ENCODE measurements at regions not wholly inside any gene's neighbourhood (a gene's known extent, or its start where the extent isn't known, plus 50 kb on each side); places are given as distances from the start of the nearest gene placed in this dataset.

- ChIA-PET POLR2A (ENCODE audit: unreplicated experiment) (no interaction called here), CTCF (interaction anchor here (0.7 kb wide), 1 partner anchor 8 kb away, joined by 3 read pairs; no protein-coding TSS in a partner anchor)
- Histone ChIP-seq H3K27me3 (ENCODE audit: control insufficient read depth, insufficient read depth, low read length) (peaks cover 58% of the 10 kb centered on the region), H2BK20ac (ENCODE audit: low read depth, low read length) (no peak overlapping the region), H3K56ac (ENCODE audit: extremely low read depth, insufficient read depth, low read length) (no peak overlapping the region), H3K79me1 (ENCODE audit: low read depth in 1 of 2, low read length in 2 of 2) (no peaks in the 10 kb centered on the region), H2BK5ac (ENCODE audit: low read depth, low read length, poor library complexity, severe bottlenecking) (no peak overlapping the region), H3K9ac (ENCODE audit: low read depth, low read length) (no peak overlapping the region), H3K18ac (ENCODE audit: low read depth, low read length) (no peak overlapping the region), H3K14ac (replicated peaks; ENCODE audit: low read depth, low read length) (no peak overlapping the region), H3K4me1 (ENCODE audit: control insufficient read depth, insufficient read depth, low read length) (no peaks in the 10 kb centered on the region), H3K27ac (ENCODE audit: insufficient read depth, low read length) (no peak overlapping the region), H3K9me1 (ENCODE audit: insufficient read depth, low read length) (no peaks in the 10 kb centered on the region), H2AK9ac (replicated peaks; ENCODE audit: low read depth, low read length, poor library complexity) (no peak overlapping the region), H3K4me2 (ENCODE audit: low read depth, low read length) (no peak overlapping the region), H2BK15ac (ENCODE audit: low read depth, low read length) (no peak overlapping the region), H4K91ac (ENCODE audit: insufficient read depth, low read depth, low read length) (no peak overlapping the region), H4K5ac (ENCODE audit: low read depth, low read length) (no peak overlapping the region), H3K9me3 (ENCODE audit: control insufficient read depth, insufficient read depth, low read length) (peaks cover 8% of the 10 kb centered on the region), H3K23ac (ENCODE audit: low read depth, low read length) (no peak overlapping the region), H2AFZ (replicated peaks; ENCODE audit: low read length, poor library complexity) (no peak overlapping the region), H3K36me3 (ENCODE audit: control insufficient read depth, insufficient read depth, low read length) (no peaks in the 10 kb centered on the region), H2AK5ac (ENCODE audit: low read depth, low read length) (no peak overlapping the region), H3K4me3 (ENCODE audit: insufficient read depth, low read depth, low read length) (no peak overlapping the region), H4K20me1 (ENCODE audit: insufficient read depth, low read length) (no peaks in the 10 kb centered on the region), H4K8ac (ENCODE audit: low read depth in 2 of 2, low read length in 2 of 2) (no peak overlapping the region), H3K4ac (ENCODE audit: low read depth, low read length) (no peak overlapping the region), H2BK120ac (ENCODE audit: low read depth, low read length) (no peak overlapping the region)
- WGBS, 2 experiments (ENCODE audit: extremely low coverage in 2 of 2, insufficient read length in 1 of 2), result no CpG with 5 or more reads among the region's 5 CpGs
- DNase-seq (no peak), ATAC-seq (ENCODE audit: low read depth) (no peak)
- dilution Hi-C loops (cut with HindIII; ENCODE audit: low sequenced_read_pairs, unreplicated experiment) (no loop called here), intact Hi-C loops (cut with micrococcal nuclease) (no loop called here), in situ Hi-C loops (cut with MboI; ENCODE audit: low sequenced_read_pairs) (no loop called here)
- BruUV-seq (replicated peaks), result no TSS peak
- TF ChIP-seq SMC3 (IDR thresholded peaks at IDR 0.05; ENCODE audit: low read depth, low read length) (no peak), USF2 (IDR thresholded peaks at IDR 0.05; ENCODE audit: low read depth, low read length) (no peak), MAFK (IDR thresholded peaks at IDR 0.05; ENCODE audit: low read depth, low read length) (no peak), CTCF (conservative IDR thresholded peaks at IDR 0.05; ENCODE audit: low read depth, low read length) (no peak), CHD1 (IDR thresholded peaks at IDR 0.05; ENCODE audit: low read depth, low read length) (no peak), BHLHE40 (IDR thresholded peaks at IDR 0.05; ENCODE audit: low read depth, low read length) (no peak), CEBPB (IDR thresholded peaks at IDR 0.05; ENCODE audit: low read depth, low read length) (no peak), RFX5 (IDR thresholded peaks at IDR 0.05; ENCODE audit: low read depth, low read length) (no peak), RCOR1 (IDR thresholded peaks at IDR 0.05; ENCODE audit: insufficient replicate concordance, low read length) (no peak)
Observed at GRCh38 chr14:103216857-103217256, 93.6 kb downstream of the TNFAIP2 start.
